ENCODE measurements at regions not wholly inside any gene's neighbourhood (a gene's known extent, or its start where the extent isn't known, plus 50 kb on each side); places are given as distances from the start of the nearest gene placed in this dataset.

DNA sequence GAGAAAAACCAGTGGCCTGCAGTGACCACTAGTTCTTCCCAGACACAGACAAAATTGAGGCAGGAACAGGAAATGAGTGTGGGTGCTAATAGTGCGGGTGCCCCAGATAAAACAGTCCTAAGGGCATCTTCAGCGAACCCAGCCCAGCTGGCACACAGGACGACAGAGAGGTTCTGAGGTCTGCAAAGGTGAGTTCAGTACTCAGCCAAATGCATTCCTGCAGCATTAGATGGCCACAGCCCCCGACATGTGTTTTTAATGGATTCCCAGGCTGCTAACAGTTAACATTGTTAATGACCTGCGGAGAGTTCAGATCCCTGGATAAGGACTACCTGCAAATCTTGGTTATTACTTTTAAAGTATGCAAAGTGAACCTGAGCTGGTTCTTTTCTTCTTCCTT is 196.0 kb downstream of the HIBADH start:
- TF ChIP-seq TCF12 (IDR thresholded peaks at IDR 0.05; ENCODE audit: low read depth) (no peak), FOXM1 (IDR thresholded peaks at IDR 0.05; ENCODE audit: borderline replicate concordance, low read depth) (no peak), TAF1 (IDR thresholded peaks at IDR 0.05; ENCODE audit: low read depth) (no peak), EP300 (IDR thresholded peaks at IDR 0.05; ENCODE audit: borderline replicate concordance) (no peak)
- TF ChIP-seq, protein P1, sequence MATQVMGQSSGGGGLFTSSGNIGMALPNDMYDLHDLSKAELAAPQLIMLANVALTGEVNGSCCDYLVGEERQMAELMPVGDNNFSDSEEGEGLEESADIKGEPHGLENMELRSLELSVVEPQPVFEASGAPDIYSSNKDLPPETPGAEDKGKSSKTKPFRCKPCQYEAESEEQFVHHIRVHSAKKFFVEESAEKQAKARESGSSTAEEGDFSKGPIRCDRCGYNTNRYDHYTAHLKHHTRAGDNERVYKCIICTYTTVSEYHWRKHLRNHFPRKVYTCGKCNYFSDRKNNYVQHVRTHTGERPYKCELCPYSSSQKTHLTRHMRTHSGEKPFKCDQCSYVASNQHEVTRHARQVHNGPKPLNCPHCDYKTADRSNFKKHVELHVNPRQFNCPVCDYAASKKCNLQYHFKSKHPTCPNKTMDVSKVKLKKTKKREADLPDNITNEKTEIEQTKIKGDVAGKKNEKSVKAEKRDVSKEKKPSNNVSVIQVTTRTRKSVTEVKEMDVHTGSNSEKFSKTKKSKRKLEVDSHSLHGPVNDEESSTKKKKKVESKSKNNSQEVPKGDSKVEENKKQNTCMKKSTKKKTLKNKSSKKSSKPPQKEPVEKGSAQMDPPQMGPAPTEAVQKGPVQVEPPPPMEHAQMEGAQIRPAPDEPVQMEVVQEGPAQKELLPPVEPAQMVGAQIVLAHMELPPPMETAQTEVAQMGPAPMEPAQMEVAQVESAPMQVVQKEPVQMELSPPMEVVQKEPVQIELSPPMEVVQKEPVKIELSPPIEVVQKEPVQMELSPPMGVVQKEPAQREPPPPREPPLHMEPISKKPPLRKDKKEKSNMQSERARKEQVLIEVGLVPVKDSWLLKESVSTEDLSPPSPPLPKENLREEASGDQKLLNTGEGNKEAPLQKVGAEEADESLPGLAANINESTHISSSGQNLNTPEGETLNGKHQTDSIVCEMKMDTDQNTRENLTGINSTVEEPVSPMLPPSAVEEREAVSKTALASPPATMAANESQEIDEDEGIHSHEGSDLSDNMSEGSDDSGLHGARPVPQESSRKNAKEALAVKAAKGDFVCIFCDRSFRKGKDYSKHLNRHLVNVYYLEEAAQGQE (IDR thresholded peaks at IDR 0.05; ENCODE audit: low read depth), result no peak
